ENCODE measurements at regions not wholly inside any gene's neighbourhood (a gene's known extent, or its start where the extent isn't known, plus 50 kb on each side); places are given as distances from the start of the nearest gene placed in this dataset.

- no peak for ATAC-seq
- no peaks in the 10 kb centered on the region for H3K9me3 ChIP-seq (ENCODE audit: control insufficient read depth, low read length, poor library complexity, severe bottlenecking)
- Mint-ChIP-seq H3K27me3 (no peaks in the 10 kb centered on the region), H3K4me1 (no peaks in the 10 kb centered on the region), H3K36me3 (ENCODE audit: low read depth) (no peaks in the 10 kb centered on the region), H3K4me3 (no peak overlapping the region), H3K27ac (no peak overlapping the region)
- no peak for DNase-seq
Measured at GRCh38 chr2:66283787-66284186, 151.1 kb upstream of the MEIS1 start.

GRCh38 chr2:66281980-66282379, 152.9 kb upstream of the MEIS1 start:
- DNase-seq (no peak), ATAC-seq (no peak)
- no peaks in the 10 kb centered on the region for H3K4me1 Mint-ChIP-seq
- no peak overlapping the region for H3K4me3 Mint-ChIP-seq
- H3K27ac Mint-ChIP-seq: no peak overlapping the region
- no peaks in the 10 kb centered on the region for H3K9me3 ChIP-seq (ENCODE audit: control insufficient read depth, low read length, poor library complexity, severe bottlenecking)
- no peaks in the 10 kb centered on the region for H3K36me3 Mint-ChIP-seq (ENCODE audit: low read depth)
- no peaks in the 10 kb centered on the region for H3K27me3 Mint-ChIP-seq

- no peak for DNase-seq
- no peaks in the 10 kb centered on the region for H3K27me3 Mint-ChIP-seq
- no peaks in the 10 kb centered on the region for H3K36me3 Mint-ChIP-seq (ENCODE audit: low read depth)
- H3K4me3 Mint-ChIP-seq: no peak overlapping the region
- no peaks in the 10 kb centered on the region for H3K4me1 Mint-ChIP-seq
- no peak overlapping the region for H3K27ac Mint-ChIP-seq
- ATAC-seq: no peak
- no peaks in the 10 kb centered on the region for H3K9me3 ChIP-seq (ENCODE audit: control insufficient read depth, low read length, poor library complexity, severe bottlenecking)
Measured at GRCh38 chr2:66279024-66279423, 155.9 kb upstream of the MEIS1 start.

- Mint-ChIP-seq H3K27me3 (no peaks in the 10 kb centered on the region), H3K4me1 (no peaks in the 10 kb centered on the region)
Measured at GRCh38 chr2:66275984-66276383, 158.9 kb upstream of the MEIS1 start.

GRCh38 chr2:66273933-66274490, 160.9 kb upstream of the MEIS1 start:
- no peak overlapping the region for H3K27ac Mint-ChIP-seq
- no peak overlapping the region for H3K4me3 Mint-ChIP-seq
- ATAC-seq (no peak), DNase-seq (no peak)
- no peaks in the 10 kb centered on the region for H3K4me1 Mint-ChIP-seq
- H3K27me3 Mint-ChIP-seq: no peaks in the 10 kb centered on the region
- no peaks in the 10 kb centered on the region for H3K36me3 Mint-ChIP-seq (ENCODE audit: low read depth)
- no peaks in the 10 kb centered on the region for H3K9me3 ChIP-seq (ENCODE audit: control insufficient read depth, low read length, poor library complexity, severe bottlenecking)

More at GRCh38 chr2:66275984-66276383, 158.9 kb upstream of the MEIS1 start:
- Mint-ChIP-seq H3K36me3 (ENCODE audit: low read depth) (no peaks in the 10 kb centered on the region), H3K27ac (no peak overlapping the region), H3K4me3 (no peak overlapping the region)
- ATAC-seq (no peak), DNase-seq (no peak)
- H3K9me3 ChIP-seq (ENCODE audit: control insufficient read depth, low read length, poor library complexity, severe bottlenecking): no peaks in the 10 kb centered on the region

GRCh38 chr2:66272751-66273150, 162.2 kb upstream of the MEIS1 start:
- Mint-ChIP-seq H3K27ac (no peak overlapping the region), H3K4me1 (no peaks in the 10 kb centered on the region)

GRCh38 chr2:66271777-66272176, 163.1 kb upstream of the MEIS1 start:
- Mint-ChIP-seq H3K27ac (no peak overlapping the region), H3K36me3 (ENCODE audit: low read depth) (no peaks in the 10 kb centered on the region), H3K4me3 (no peak overlapping the region), H3K27me3 (no peaks in the 10 kb centered on the region), H3K4me1 (no peaks in the 10 kb centered on the region)
- no peaks in the 10 kb centered on the region for H3K9me3 ChIP-seq (ENCODE audit: control insufficient read depth, low read length, poor library complexity, severe bottlenecking)
- ATAC-seq: no peak
- no peak for DNase-seq

More at GRCh38 chr2:66272751-66273150, 162.2 kb upstream of the MEIS1 start:
- Mint-ChIP-seq H3K4me3 (no peak overlapping the region), H3K27me3 (no peaks in the 10 kb centered on the region), H3K36me3 (ENCODE audit: low read depth) (no peaks in the 10 kb centered on the region)
- no peaks in the 10 kb centered on the region for H3K9me3 ChIP-seq (ENCODE audit: control insufficient read depth, low read length, poor library complexity, severe bottlenecking)
- no peak for DNase-seq
- ATAC-seq: no peak

- no peaks in the 10 kb centered on the region for H3K27me3 Mint-ChIP-seq
- no peaks in the 10 kb centered on the region for H3K9me3 ChIP-seq (ENCODE audit: control insufficient read depth, low read length, poor library complexity, severe bottlenecking)
- no peaks in the 10 kb centered on the region for H3K4me1 Mint-ChIP-seq
- H3K36me3 Mint-ChIP-seq (ENCODE audit: low read depth): no peaks in the 10 kb centered on the region
- H3K4me3 Mint-ChIP-seq: no peak overlapping the region
- ATAC-seq (no peak), DNase-seq (no peak)
- H3K27ac Mint-ChIP-seq: no peak overlapping the region
Measured at GRCh38 chr2:66270247-66270646, 164.7 kb upstream of the MEIS1 start.

- H3K4me3 Mint-ChIP-seq: no peak overlapping the region
- H3K4me1 Mint-ChIP-seq: no peaks in the 10 kb centered on the region
- no peak overlapping the region for H3K27ac Mint-ChIP-seq
- no peak for DNase-seq
- ATAC-seq: no peak
- no peaks in the 10 kb centered on the region for H3K9me3 ChIP-seq (ENCODE audit: control insufficient read depth, low read length, poor library complexity, severe bottlenecking)
- H3K36me3 Mint-ChIP-seq (ENCODE audit: low read depth): no peaks in the 10 kb centered on the region
- H3K27me3 Mint-ChIP-seq: no peaks in the 10 kb centered on the region
Measured at GRCh38 chr2:66269166-66269565, 165.8 kb upstream of the MEIS1 start.

- Mint-ChIP-seq H3K27ac (no peak overlapping the region), H3K4me3 (no peak overlapping the region), H3K36me3 (ENCODE audit: low read depth) (no peaks in the 10 kb centered on the region), H3K27me3 (no peaks in the 10 kb centered on the region), H3K4me1 (no peaks in the 10 kb centered on the region)
- no peaks in the 10 kb centered on the region for H3K9me3 ChIP-seq (ENCODE audit: control insufficient read depth, low read length, poor library complexity, severe bottlenecking)
- ATAC-seq: no peak
- DNase-seq: no peak
Measured at GRCh38 chr2:66268756-66269155, 166.2 kb upstream of the MEIS1 start.

GRCh38 chr2:66264354-66264753, 170.6 kb upstream of the MEIS1 start:
- ATAC-seq (no peak), DNase-seq (no peak)
- Mint-ChIP-seq H3K4me1 (no peaks in the 10 kb centered on the region), H3K27ac (no peak overlapping the region), H3K4me3 (no peak overlapping the region), H3K36me3 (ENCODE audit: low read depth) (no peaks in the 10 kb centered on the region), H3K27me3 (no peaks in the 10 kb centered on the region)
- peaks cover 2% of the 10 kb centered on the region for H3K9me3 ChIP-seq (ENCODE audit: control insufficient read depth, low read length, poor library complexity, severe bottlenecking)

GRCh38 chr2:66255867-66256266, 179.1 kb upstream of the MEIS1 start:
- H3K9me3 ChIP-seq (ENCODE audit: control insufficient read depth, low read length, poor library complexity, severe bottlenecking): no peaks in the 10 kb centered on the region
- no peak overlapping the region for H3K4me3 Mint-ChIP-seq
- H3K4me1 Mint-ChIP-seq: no peaks in the 10 kb centered on the region
- no peak for DNase-seq
- H3K27me3 Mint-ChIP-seq: no peaks in the 10 kb centered on the region
- H3K27ac Mint-ChIP-seq: no peak overlapping the region
- ATAC-seq: no peak
- H3K36me3 Mint-ChIP-seq (ENCODE audit: low read depth): no peaks in the 10 kb centered on the region

- H3K4me3 Mint-ChIP-seq: no peak overlapping the region
- no peaks in the 10 kb centered on the region for H3K36me3 Mint-ChIP-seq (ENCODE audit: low read depth)
- ATAC-seq (no peak), DNase-seq (no peak)
- no peaks in the 10 kb centered on the region for H3K9me3 ChIP-seq (ENCODE audit: control insufficient read depth, low read length, poor library complexity, severe bottlenecking)
- no peaks in the 10 kb centered on the region for H3K27me3 Mint-ChIP-seq
- no peak overlapping the region for H3K27ac Mint-ChIP-seq
- no peaks in the 10 kb centered on the region for H3K4me1 Mint-ChIP-seq
Measured at GRCh38 chr2:66255136-66255535, 179.8 kb upstream of the MEIS1 start.

GRCh38 chr2:66253066-66253465, 181.9 kb upstream of the MEIS1 start:
- Mint-ChIP-seq H3K4me3 (no peak overlapping the region), H3K27ac (no peak overlapping the region), H3K4me1 (no peaks in the 10 kb centered on the region), H3K27me3 (no peaks in the 10 kb centered on the region), H3K36me3 (ENCODE audit: low read depth) (no peaks in the 10 kb centered on the region)
- ATAC-seq (no peak), DNase-seq (no peak)
- no peaks in the 10 kb centered on the region for H3K9me3 ChIP-seq (ENCODE audit: control insufficient read depth, low read length, poor library complexity, severe bottlenecking)

Data from T-helper 17 cell (primary cell).